Kidney glomerular epithelial cell (primary cell): ENCODE measurements at regions not wholly inside any gene's neighbourhood (a gene's known extent, or its start where the extent isn't known, plus 50 kb on each side); places are given as distances from the start of the nearest gene placed in this dataset.
"Not testable (repeated sequence)": the region's sequence is repeated elsewhere in the genome, so short reads cannot be mapped to it uniquely, and the experiment has no call there.

Experiments
- DNase-seq: peaks from one replicate; lab custom pipeline; 2025; lab: John Stamatoyannopoulos, UW

GRCh38 chrX:63285375-63285774, 65.8 kb downstream of the SPIN4 start:
- DNase-seq: no peak

GRCh38 chrX:63284659-63285058, 66.5 kb downstream of the SPIN4 start:
- no peak for DNase-seq

GRCh38 chrX:63283348-63283747, 67.8 kb downstream of the SPIN4 start:
- DNase-seq: no peak

GRCh38 chrX:63282828-63283227, 68.3 kb downstream of the SPIN4 start:
- no peak for DNase-seq

GRCh38 chrX:63282077-63282476, 69.1 kb downstream of the SPIN4 start:
- no peak for DNase-seq

GRCh38 chrX:63281465-63281864, 69.7 kb downstream of the SPIN4 start:
- no peak for DNase-seq

GRCh38 chrX:63277394-63277793, 73.7 kb downstream of the SPIN4 start:
- DNase-seq: not testable (repeated sequence)

GRCh38 chrX:63275127-63275526, 76.0 kb downstream of the SPIN4 start:
- no peak for DNase-seq

- no peak for DNase-seq
Observed at GRCh38 chrX:63270873-63271272, 80.3 kb downstream of the SPIN4 start.

GRCh38 chrX:63258144-63258543, 93.0 kb downstream of the SPIN4 start:
- DNase-seq: no peak

- DNase-seq: no peak
Observed at GRCh38 chrX:63250253-63250868, 100.8 kb downstream of the SPIN4 start.

- not testable (repeated sequence) for DNase-seq
Observed at GRCh38 chrX:63242689-63243088, 108.4 kb downstream of the SPIN4 start.

- not testable (repeated sequence) for DNase-seq
Observed at GRCh38 chrX:63235963-63236362, 115.2 kb downstream of the SPIN4 start.

- not testable (repeated sequence) for DNase-seq
Observed at GRCh38 chrX:63233013-63233412, 118.1 kb downstream of the SPIN4 start.

- DNase-seq: not testable (repeated sequence)
Observed at GRCh38 chrX:63218202-63218601, 132.9 kb downstream of the SPIN4 start.

- DNase-seq: not testable (repeated sequence)
Observed at GRCh38 chrX:63217549-63217948, 133.6 kb downstream of the SPIN4 start.

- DNase-seq: not testable (repeated sequence)
Observed at GRCh38 chrX:63209645-63210044, 141.5 kb downstream of the SPIN4 start.

GRCh38 chrX:63209128-63209527, 142.0 kb downstream of the SPIN4 start:
- DNase-seq: not testable (repeated sequence)

GRCh38 chrX:63204266-63205074, 146.7 kb downstream of the SPIN4 start:
- not testable (repeated sequence) for DNase-seq

GRCh38 chrX:63201987-63202386, 149.1 kb downstream of the SPIN4 start:
- not testable (repeated sequence) for DNase-seq

- DNase-seq: not testable (repeated sequence)
Observed at GRCh38 chrX:63198693-63199092, 152.4 kb downstream of the SPIN4 start.

- not testable (repeated sequence) for DNase-seq
Observed at GRCh38 chrX:63192366-63193041, 158.6 kb downstream of the SPIN4 start.

- no peak for DNase-seq
Observed at GRCh38 chrX:63186137-63186536, 165.0 kb downstream of the SPIN4 start.
